HUES48 (cell line): ENCODE measurements at regions not wholly inside any gene's neighbourhood (a gene's known extent, or its start where the extent isn't known, plus 50 kb on each side); places are given as distances from the start of the nearest gene placed in this dataset.

Experiments used
- H3K27ac ChIP-seq: one replicate; pipeline ENCODE4 v1.7.0; 2013; ENCODE audit warnings: low read depth, low read length, inconsistent platforms
- H3K27me3 ChIP-seq: 2 replicates; pipeline ENCODE4 v1.6.1; 2013; ENCODE audit warnings: mild to moderate bottlenecking, low read length; ENCODE audit not compliant: control insufficient read depth, insufficient read depth
- H3K36me3 ChIP-seq: 2 replicates; pipeline ENCODE4 v1.6.1; 2013; ENCODE audit warnings: low read length; ENCODE audit not compliant: control insufficient read depth, insufficient read depth
- H3K4me1 ChIP-seq: 2 replicates; pipeline ENCODE4 v1.6.1; 2013; ENCODE audit warnings: mild to moderate bottlenecking, low read length; ENCODE audit not compliant: control insufficient read depth, insufficient read depth
- H3K4me3 ChIP-seq: 2 replicates; pipeline ENCODE4 v1.5.1; 2013; ENCODE audit warnings: mild to moderate bottlenecking, low read depth, low read length
- H3K9ac ChIP-seq: 2 replicates; pipeline ENCODE4 v1.6.1; 2013; ENCODE audit warnings: mild to moderate bottlenecking, low read depth, low read length, moderate library complexity
- H3K9me3 ChIP-seq: 2 replicates; pipeline ENCODE4 v1.6.1; 2013; ENCODE audit warnings: low read length; ENCODE audit not compliant: control insufficient read depth, insufficient read depth

DNA sequence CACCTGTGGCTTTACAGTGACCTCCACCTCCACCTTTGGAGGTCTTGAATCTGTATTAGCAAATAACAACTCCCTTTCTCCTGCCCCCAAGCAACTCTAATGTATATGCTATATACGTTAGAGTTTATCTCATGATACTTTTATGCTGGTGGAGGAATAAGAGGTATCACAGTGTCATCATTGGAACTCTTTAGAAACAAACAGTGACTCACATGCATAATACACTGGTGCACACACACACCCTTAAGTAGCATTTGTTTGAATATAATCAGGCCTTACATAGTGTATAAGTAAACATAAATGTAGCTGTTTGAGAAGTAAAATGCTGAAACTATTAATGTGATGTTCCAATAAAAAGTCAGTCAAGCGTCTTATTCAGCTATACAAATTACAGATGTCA is 280.2 kb upstream of the C2CD4B start:
- Histone ChIP-seq H3K4me1 (peaks cover 9% of the 10 kb centered on the region; the same call in 1 of the 2 replicates), H3K27ac (no peak overlapping the region), H3K9ac (no peak overlapping the region), H3K27me3 (no peaks in the 10 kb centered on the region), H3K4me3 (no peak overlapping the region), H3K36me3 (no peaks in the 10 kb centered on the region), H3K9me3 (no peaks in the 10 kb centered on the region)

DNA sequence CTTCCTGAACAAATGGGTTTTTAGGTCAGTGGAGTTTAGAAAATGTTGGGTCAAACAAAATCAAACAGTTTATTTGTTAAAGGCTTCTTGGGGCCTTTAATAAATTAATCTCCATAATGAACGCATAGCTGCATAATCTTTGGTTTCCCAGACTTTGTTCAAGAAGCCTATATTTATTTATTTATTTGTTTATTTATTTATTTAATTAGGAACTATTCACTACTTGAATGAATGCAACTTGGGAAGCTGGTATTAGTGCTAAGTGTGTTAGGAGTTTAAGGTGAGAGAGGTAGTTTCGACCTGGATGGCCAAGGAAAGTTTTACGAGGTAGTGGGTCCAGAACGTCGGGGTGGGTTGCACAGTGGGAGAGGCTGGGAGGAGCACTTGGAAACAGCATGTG is 281.9 kb upstream of the C2CD4B start:
- Histone ChIP-seq H3K9me3 (no peaks in the 10 kb centered on the region), H3K36me3 (no peaks in the 10 kb centered on the region), H3K4me1 (peaks cover 14% of the 10 kb centered on the region), H3K27me3 (no peaks in the 10 kb centered on the region), H3K9ac (no peak overlapping the region), H3K4me3 (no peak overlapping the region), H3K27ac (no peak overlapping the region)

DNA sequence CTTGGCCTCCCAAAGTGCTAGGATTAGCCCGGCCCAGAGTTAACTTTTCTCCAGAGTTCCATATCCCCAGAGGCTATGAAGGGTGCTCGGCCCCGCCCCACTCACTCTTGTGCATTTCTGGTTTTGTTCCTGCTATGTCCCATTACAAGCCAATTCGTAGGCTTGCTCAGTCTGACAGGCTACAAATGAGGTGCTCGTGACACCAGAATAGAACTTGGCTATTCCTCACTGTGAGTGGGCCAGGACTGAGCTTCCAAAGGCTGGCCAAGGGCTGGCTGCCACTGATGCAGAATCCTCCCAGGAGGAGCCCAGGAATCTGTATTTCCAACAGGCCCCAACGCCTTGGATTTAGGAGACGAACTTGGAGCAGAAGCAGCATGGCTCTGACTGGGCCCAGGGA is 282.7 kb upstream of the C2CD4B start:
- peaks cover 21% of the 10 kb centered on the region for H3K4me1 ChIP-seq
- H3K27ac ChIP-seq: no peak overlapping the region
- no peaks in the 10 kb centered on the region for H3K27me3 ChIP-seq

DNA sequence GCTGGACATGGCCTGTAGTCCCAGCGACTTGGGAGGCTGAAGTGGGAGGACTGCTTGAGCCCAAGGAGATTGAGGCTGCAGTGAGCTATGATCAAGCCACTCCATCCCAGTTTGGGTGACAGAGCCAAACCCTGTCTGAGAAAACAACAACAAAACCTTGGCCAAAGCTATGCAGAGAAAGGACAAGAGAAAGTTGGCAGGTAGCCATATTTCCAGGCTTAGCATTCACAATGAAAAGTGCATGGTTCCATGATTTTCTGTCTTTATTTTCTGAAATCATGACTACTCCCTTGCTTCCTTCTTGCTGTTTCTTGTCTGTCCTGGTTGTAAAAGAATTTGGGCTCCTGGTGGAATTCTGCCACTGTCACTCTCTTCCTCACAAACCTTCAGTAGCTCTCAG is 284.6 kb upstream of the C2CD4B start:
- H3K4me1 ChIP-seq: peaks cover 27% of the 10 kb centered on the region
- no peak overlapping the region for H3K27ac ChIP-seq
- H3K9ac ChIP-seq: no peak overlapping the region
- H3K9me3 ChIP-seq: no peaks in the 10 kb centered on the region
- H3K4me3 ChIP-seq: no peak overlapping the region
- H3K27me3 ChIP-seq: no peaks in the 10 kb centered on the region
- H3K36me3 ChIP-seq: no peaks in the 10 kb centered on the region

More for the DNA sequence above, 282.7 kb upstream of the C2CD4B start:
- Histone ChIP-seq H3K4me3 (no peak overlapping the region), H3K9ac (no peak overlapping the region), H3K9me3 (no peaks in the 10 kb centered on the region), H3K36me3 (no peaks in the 10 kb centered on the region)

DNA sequence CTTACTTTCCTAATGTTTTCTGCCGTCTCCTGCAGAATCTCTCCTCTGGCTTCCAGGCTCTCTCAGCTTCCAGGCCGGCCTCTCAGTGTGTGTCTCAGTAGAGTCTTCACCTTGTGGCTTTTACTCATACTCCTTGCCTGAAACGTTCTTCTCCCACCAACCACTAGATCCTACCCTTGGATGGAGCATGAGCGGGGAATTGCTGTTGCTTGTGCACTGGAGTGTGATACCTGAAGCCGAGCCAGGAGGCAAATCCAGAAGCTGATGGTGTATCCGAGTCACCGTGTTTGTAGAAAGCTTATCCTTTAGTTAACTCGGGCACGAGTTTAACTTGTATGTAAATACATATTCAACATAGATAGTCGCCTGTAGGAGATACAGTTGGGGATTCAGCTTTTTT is 285.0 kb upstream of the C2CD4B start:
- Histone ChIP-seq H3K27me3 (no peaks in the 10 kb centered on the region), H3K27ac (no peak overlapping the region), H3K36me3 (no peaks in the 10 kb centered on the region), H3K4me1 (peaks cover 27% of the 10 kb centered on the region), H3K4me3 (no peak overlapping the region), H3K9ac (no peak overlapping the region), H3K9me3 (no peaks in the 10 kb centered on the region)

DNA sequence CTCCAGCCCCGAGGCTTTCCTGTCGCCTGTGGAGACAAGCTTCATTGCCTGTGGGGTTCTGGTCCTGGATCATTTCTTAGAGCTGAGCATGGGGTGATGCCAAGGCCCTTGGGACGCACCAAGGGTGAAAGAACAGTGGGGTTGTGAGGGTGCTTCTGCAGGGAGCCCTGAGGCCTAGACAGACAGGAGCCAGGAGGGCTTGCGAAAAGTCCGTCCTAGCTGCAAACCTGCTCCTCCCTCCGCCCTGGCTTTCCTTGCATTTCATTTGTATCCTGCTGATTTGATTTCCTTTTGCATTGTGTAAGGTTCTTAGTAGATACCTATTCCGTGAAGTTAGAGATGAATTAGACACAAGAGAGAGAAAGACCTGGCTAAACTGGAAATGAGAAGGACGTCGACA is 286.9 kb upstream of the C2CD4B start:
- no peak overlapping the region for H3K9ac ChIP-seq
- H3K27me3 ChIP-seq: no peaks in the 10 kb centered on the region
- no peaks in the 10 kb centered on the region for H3K9me3 ChIP-seq
- H3K27ac ChIP-seq: peak overlapping the region; percentile 40
- peaks cover 29% of the 10 kb centered on the region for H3K4me1 ChIP-seq
- no peaks in the 10 kb centered on the region for H3K36me3 ChIP-seq
- H3K4me3 ChIP-seq: no peak overlapping the region

DNA sequence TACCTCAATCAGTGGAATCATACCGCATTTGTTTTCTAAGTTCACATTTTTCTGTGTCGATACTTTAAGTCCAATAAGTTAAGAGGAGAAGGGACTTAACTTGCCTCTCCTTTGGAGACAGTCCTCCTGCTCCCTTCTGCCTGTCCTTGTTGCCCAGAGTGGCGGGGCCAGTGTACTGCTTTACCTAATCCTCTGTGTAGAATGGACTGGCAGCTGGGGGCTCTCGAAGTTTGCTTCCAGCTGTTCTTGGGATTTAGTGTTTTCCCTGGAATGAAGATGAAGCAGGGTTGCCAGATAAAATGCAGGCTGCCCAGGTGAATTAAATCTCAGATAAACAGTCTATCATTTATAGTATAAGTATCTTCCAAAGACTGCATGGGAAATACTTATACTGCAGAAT is 287.6 kb upstream of the C2CD4B start:
- Histone ChIP-seq H3K27ac (peak overlapping the region; percentile 40), H3K9ac (no peak overlapping the region), H3K4me3 (no peak overlapping the region), H3K9me3 (no peaks in the 10 kb centered on the region), H3K4me1 (peaks cover 35% of the 10 kb centered on the region), H3K27me3 (no peaks in the 10 kb centered on the region), H3K36me3 (no peaks in the 10 kb centered on the region)

DNA sequence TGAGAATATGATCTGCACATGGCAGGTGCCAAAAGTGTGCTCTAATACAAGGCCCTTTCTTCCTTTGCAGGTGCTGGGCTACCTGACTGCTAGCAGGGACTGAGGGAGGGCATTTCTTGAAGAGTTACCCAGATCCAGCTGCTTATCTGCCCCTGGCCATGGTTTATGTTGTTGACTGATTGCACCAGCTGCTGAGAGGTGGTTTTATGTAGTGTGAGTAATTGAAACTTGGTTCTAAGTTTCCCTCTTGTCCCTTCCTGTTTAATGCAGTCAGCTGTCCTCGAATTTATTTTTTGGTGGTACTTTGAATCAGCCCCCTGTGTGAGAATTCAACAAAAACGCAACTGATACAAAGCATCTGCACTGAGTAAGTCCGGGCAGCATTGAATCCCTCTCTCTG is 288.3 kb upstream of the C2CD4B start:
- Histone ChIP-seq H3K4me3 (no peak overlapping the region), H3K9me3 (no peaks in the 10 kb centered on the region), H3K9ac (no peak overlapping the region), H3K4me1 (peaks cover 31% of the 10 kb centered on the region), H3K27ac (no peak overlapping the region), H3K36me3 (no peaks in the 10 kb centered on the region), H3K27me3 (no peaks in the 10 kb centered on the region)

DNA sequence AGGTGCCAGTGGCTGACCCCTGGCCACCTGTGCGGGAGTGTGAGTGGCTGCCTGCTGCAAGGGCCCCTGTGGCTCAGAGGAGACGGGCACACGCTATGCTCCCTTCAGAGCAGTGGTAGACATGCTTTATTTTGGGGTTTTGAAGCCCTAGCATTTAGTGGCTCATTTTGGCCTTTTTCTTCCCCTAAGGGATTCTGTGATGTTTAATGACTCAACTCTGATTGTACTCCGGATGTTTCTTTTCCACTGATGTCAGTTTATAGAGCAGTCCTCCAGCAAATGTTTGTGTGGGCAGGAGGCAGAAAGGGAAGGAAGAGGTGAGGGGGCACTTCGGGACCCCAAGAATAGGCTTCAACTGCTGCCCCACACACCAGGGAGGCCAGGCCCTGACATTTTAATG is 288.9 kb upstream of the C2CD4B start:
- H3K9ac ChIP-seq: no peak overlapping the region
- no peaks in the 10 kb centered on the region for H3K27me3 ChIP-seq
- no peak overlapping the region for H3K27ac ChIP-seq
- no peak overlapping the region for H3K4me3 ChIP-seq
- H3K36me3 ChIP-seq: no peaks in the 10 kb centered on the region
- H3K9me3 ChIP-seq: no peaks in the 10 kb centered on the region
- H3K4me1 ChIP-seq: peaks cover 29% of the 10 kb centered on the region

DNA sequence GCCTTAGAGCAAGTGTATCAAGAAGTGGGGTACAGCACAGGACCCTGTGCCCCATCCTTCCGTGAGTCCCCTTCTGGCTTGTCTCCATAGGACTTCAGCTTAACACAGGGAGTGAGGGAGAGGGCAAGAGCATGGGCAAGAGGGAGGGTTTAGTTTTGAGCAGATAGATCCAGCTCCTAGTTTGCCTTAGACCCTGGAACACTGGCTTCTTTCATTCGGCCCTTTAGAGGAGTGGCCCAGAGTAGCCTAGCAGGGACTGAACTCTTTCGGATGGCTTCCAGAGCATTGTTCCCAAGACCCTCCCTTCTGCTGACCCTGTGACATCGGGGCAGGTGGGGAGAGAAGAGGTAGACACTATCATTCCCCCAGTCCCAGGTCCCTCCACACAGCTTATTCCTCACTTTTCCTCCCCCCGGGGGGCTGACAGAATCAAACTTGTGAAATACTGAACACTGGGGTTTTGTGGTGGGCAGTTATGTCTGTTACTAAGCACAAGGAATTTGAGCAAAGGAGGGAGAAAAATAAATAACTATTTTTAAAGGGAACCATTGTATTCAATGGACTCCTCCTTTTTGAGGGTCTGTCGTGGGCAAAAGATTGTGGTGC is 289.6 kb upstream of the C2CD4B start:
- no peak overlapping the region for H3K9ac ChIP-seq
- H3K27me3 ChIP-seq: no peaks in the 10 kb centered on the region
- H3K4me3 ChIP-seq: no peak overlapping the region
- H3K4me1 ChIP-seq: peaks cover 32% of the 10 kb centered on the region
- H3K36me3 ChIP-seq: no peaks in the 10 kb centered on the region
- no peaks in the 10 kb centered on the region for H3K9me3 ChIP-seq
- no peak overlapping the region for H3K27ac ChIP-seq

DNA sequence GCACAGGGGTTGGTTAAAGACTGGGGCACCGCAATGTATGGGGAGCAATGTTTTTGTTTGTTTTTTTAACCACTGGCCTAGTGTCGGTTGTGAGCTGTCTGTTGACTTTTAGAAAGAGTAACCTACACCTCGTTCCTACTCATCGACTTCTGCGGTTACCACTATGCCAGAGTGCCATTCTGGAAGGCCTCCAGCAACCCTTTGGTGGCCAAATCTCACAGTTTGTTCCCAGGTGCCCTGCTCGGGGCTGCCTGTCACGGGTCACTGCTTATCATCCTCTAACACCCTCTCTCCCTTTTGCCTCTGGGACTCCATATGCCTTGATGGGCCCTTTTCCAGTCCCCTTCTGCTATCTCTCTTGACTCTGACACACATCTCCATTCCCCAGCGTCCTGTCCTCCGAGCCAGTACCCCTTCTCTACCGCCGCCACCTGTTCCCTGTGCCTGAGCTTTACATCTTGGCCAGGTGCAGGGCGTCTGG is 290.4 kb upstream of the C2CD4B start:
- H3K9me3 ChIP-seq: no peaks in the 10 kb centered on the region
- H3K36me3 ChIP-seq: no peaks in the 10 kb centered on the region
- H3K27ac ChIP-seq: no peak overlapping the region
- H3K4me1 ChIP-seq: peaks cover 33% of the 10 kb centered on the region
- no peak overlapping the region for H3K9ac ChIP-seq
- no peak overlapping the region for H3K4me3 ChIP-seq
- no peaks in the 10 kb centered on the region for H3K27me3 ChIP-seq
